HG02571 (cell line): ENCODE measurements at regions not wholly inside any gene's neighbourhood (a gene's known extent, or its start where the extent isn't known, plus 50 kb on each side); places are given as distances from the start of the nearest gene placed in this dataset.

Source experiments
- ATAC-seq: cut with Tn5 transposase; IDR thresholded peaks from one replicate; pipeline ENCODE4 v1.9.1; 2021; ENCODE audit warnings: mild to moderate bottlenecking, moderate library complexity; ENCODE audit not compliant: unreplicated experiment

- no peak for ATAC-seq
Measured at GRCh38 chr13:31895691-31896090, 135.9 kb upstream of the FRY start.

GRCh38 chr13:31896427-31896826, 135.1 kb upstream of the FRY start:
- ATAC-seq, result no peak

- ATAC-seq, result no peak
Measured at GRCh38 chr13:31898378-31899071, 133.0 kb upstream of the FRY start.

GRCh38 chr13:31901985-31902384, 129.6 kb upstream of the FRY start:
- ATAC-seq, result no peak

DNA sequence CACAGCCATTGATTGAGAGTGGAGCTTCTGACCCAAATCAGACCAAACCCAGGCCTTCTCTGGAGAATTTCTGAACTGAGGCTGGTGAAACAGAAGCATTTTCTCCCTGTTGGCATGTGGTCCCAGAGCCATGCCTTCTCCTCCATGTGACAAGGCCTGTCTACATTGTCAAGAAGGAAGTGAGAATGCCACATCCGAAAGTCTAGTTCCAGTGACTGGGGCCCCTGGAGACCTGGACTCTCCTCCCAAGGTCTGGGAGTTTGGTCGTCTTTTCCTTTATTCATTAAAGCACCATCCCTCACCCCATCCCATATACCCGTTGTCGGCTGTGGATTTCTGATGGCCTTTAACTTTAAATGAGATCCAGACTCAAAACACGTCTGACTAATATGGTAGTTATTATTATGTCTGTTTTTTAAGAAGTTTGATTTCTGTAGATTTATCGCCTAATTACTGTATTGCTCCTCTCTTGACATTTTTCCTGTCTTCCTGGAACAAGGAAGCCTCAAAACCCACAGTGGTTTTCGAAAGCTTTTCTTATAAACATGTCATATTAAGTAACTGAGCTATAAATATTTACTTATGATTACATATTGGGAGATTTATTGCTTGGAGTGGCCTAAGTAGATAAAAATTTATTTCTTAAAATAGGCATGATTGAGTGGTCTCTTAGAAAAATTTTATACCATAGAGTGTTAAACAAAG, 128.3 kb upstream of the FRY start:
- no peak for ATAC-seq

DNA sequence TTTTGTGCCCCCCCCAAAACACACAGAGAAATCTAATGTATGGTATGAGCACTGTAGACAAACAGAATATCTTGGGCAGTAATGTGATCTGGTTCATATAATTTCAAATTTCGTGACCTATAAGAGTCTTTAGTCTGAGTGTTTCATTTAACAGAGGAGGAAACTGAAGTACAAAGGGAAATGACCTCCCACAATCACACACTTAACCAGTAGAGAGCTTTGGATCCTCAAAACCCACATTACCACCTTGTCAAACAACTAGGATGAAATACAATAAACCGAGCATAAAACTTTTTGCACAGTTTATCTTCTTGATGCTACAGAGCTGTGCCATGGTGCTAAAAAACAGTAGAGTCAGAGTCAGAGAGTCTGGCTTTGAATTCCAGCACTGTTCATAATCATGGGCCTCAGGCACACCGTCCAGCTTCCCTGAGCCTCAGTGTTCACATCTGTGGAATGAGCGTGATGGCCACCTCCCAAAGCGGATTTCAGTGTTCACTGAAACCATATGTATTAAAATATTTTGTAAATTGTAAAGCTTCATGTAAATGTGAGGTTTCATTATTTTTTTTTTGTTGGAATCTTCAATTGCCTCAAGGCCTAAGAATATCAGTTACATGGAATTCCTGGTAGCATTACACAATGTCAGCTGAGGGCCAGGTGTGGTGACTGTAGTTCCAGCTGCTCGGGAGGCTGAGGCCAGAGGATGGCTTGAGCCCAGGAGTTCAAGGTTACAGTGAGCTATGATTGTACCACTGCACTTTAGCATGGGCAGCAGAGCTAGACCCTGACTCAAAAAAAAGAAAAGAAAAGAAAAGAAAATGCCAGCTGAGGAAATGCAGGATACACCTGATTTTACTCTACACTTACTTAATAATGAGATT, 126.4 kb upstream of the FRY start:
- ATAC-seq, result no peak

DNA sequence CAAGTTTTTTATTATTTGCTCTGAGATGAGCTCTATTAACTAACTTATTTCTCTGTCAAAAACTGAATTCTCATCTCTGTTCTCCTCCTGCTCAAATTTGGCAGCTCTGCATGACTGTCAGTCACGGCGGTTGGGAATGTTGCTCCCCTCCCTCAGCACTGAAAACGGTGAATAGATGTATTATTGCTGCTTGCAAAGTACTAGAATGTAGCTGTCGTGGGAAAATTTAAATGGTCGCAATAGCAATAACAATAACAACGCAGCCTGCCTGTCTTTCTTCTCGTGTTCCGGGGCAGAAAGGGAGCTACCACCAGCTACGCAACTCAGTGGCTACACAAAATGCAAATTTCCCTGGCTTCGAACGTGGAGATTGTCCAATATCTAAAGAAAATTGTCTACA, 125.6 kb upstream of the FRY start:
- no peak for ATAC-seq

DNA sequence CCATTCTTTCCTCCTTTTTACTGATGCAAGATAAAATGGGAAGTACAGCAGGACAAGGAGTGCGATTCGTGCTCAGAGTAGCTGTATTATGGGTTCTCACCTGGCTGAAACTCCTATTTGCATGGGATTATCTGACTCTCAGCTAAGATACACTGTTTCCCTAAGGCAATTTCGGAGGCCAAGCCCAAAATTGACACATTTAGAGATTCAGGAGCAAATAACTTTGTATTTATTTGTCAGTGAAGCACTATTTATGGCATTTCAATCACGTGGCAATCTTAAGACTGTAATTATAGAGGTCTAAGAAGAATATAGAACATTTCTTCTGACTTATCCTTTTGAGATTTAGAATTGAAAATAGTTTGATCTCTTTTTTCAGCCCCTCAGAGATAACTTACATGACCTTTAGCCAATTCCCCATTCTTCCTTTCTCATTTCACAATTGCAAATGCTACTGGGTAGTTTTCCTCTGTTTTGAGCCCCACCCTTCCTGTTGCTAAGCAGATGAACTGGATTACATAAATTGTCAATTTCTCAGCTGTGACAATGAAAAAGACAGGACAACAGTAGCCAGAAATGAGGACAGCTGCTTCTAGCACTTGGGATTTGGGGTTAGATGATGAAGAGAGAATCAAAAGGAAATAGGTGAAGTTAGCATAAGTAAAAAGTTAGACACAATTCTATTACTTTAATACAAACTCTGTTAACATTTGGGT, 122.7 kb upstream of the FRY start:
- ATAC-seq, result no peak

DNA sequence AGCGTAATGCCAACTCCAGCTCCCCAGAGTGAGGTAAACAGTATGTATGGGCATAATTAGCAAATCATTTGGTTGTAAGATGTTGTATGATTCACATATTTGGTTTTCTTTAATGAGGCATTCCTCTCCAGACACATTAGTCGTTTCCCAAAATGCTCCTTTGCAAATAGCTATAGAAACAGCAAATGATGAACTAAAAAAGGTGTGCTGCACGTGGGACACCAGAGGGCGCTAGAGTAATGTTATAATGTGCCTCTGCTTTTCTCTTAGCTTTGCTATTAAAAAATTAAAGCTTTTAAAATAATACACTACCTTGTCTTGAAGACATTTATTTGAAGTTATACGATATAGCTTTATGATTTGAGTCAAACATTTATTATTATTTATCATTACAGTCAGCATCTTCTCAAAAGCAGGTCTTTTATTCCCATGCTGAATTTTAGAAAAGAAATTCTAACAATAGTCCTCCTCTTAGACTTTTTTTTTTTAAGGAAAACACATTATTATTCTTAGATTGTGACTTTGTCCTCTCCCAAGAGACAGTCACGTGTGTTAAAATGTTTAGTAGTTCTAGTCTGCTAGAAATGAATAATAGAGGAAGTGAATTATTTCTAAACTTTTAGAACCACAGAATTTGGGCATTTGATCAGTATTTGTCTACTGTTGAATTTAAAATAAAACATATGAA, 121.6 kb upstream of the FRY start:
- no peak for ATAC-seq

GRCh38 chr13:31910633-31911032, 120.9 kb upstream of the FRY start:
- ATAC-seq, result no peak

DNA sequence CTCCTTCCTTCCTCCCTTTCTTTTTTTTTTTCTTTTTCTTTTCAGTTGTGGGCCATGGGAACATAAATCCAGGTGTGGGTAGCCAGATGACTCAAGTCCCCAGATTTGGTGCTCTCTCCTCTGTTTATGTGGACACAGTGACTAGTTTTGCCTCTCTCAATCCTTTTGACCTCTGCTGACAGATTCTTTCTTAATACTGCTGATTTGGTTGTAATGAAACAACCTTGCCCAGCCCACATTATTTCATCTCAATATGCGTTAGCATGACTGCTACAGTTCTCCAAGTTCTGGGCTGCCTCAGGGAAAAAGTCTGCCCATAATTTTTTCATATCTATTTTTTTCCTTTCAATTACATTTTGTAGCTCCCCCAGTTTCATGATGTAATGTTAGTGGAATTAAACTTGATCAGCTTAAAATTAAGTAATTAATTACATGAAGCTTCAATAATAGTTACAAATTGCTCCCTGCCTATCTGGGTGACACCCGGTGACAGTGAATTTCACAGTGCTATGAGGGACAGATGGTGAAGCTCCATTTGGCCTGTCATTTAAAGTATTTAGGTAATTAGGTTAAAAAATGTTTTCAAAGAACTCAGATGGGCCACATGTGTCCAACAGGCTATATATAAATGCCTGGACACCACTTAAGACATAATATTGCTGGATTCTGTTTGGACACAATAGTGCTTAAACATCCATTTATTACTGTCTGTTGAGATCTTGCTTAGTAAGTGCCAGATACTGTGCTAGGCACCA, 118.8 kb upstream of the FRY start:
- no peak for ATAC-seq

- no peak for ATAC-seq
Measured at GRCh38 chr13:31913459-31913858, 118.1 kb upstream of the FRY start.

- no peak for ATAC-seq
Measured at GRCh38 chr13:31914843-31915242, 116.7 kb upstream of the FRY start.

DNA sequence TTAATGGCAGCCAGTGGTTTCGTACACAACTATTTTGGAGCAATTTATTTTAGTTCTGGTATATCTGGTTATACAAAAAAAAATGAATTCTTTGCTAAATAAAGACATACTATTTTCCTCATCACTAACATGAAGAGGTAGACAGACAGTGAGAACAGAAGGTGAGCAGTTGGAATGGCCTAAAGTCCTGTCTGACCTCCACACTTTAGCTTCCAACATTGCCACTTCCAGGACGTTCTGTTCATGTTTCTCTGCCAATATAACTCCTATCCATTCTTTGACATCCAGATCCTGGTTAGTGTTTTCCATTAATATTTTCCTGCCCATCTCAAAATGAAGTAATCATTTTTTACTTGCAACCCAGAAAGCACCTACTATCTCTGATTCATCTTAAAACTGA, 112.9 kb upstream of the FRY start:
- ATAC-seq, result no peak

GRCh38 chr13:31919241-31919640, 112.3 kb upstream of the FRY start:
- no peak for ATAC-seq

DNA sequence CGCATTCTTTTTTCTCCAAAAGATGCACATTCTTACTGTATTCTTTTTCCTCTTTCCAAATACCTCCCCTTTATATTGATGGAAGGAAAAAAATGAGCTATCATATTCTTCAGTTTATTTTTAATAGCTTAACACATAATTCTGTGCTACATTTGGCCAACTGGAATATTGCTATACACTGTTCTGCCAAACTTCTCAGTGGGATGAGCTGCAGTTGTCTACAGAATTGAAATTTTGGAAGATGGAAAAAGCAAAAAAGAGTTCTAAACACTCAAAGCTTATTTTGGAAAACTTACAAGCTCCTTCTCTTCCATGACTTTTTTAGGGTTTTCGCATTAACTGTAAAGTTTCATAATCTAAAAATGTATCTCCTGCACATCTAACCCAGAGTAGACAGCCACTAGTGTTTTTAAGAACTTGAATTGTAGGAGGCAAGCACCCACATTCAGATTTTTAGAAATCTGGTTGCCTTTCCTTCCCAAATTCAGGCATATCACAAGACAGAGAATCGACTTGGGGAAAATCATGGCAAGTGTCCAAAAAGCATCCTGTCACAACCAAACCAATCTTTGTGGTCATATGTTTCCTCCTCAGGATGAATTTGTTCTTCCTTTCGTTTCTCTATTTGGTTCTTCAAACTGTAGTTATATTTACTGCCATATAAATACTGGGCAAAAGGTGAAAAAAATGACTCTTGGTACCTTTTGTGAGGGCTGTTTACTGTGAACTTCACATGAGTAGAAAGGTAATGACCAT, 111.4 kb upstream of the FRY start:
- ATAC-seq, result no peak

DNA sequence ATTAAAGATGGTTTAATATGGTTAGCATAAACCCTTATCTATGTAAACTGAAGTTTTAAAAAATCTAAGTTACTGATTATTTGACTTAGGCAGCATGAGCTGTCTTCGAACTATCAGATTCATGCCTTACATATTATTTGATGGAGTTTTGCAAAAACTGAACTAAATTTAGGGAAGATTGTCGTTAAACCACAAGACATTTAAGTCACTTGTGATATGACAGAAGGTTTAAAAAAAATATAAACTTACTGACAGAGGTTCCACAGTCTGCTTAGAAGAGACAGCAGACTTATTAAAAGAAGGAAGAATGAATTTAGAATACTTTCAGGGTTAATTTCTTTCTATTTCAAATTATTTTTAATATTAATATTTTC, 110.9 kb upstream of the FRY start:
- ATAC-seq, result no peak

DNA sequence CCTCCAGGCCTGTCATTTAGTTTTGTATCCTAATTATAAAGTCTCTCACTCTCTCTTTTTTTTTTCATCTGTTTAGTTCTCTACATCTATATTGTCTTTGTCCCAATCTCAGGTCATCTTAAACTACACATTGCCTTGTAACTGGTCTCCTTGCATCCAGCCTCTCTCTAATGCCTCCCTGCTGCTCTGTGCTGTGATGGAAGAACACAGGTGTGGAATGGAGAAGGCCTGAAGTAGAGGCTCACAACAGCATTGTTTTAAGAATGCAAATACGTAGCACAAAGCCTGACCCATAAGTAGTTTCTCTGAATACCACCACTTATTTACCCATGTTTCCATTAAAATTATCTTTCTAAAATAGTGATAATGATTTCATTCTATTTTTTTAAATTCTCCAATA, 108.8 kb upstream of the FRY start:
- no peak for ATAC-seq

- ATAC-seq, result no peak
Measured at GRCh38 chr13:31923134-31923763, 108.3 kb upstream of the FRY start.
